ENCODE measurements at regions not wholly inside any gene's neighbourhood (a gene's known extent, or its start where the extent isn't known, plus 50 kb on each side); places are given as distances from the start of the nearest gene placed in this dataset.

GRCh38 chr18:22115573-22115972, 53.8 kb upstream of the GATA6 start:
- BruUV-seq (replicated peaks) = no TSS peak
- H3K4me1 ChIP-seq (ENCODE audit: control insufficient read depth, insufficient read depth, low read length) = no peaks in the 10 kb centered on the region
- CTCF ChIA-PET = no interaction called here
- no peaks in the 10 kb centered on the region for H3K27me3 ChIP-seq (ENCODE audit: control insufficient read depth, insufficient read depth, low read length)
- H3K9me3 ChIP-seq (ENCODE audit: control insufficient read depth, insufficient read depth, low read depth, low read length) = no peaks in the 10 kb centered on the region
- intact Hi-C loops (cut with micrococcal nuclease; ENCODE audit: unreplicated experiment) = no loop called here
- in situ Hi-C loops (cut with HindIII; ENCODE audit: low pct_unique_long_range_greater_than_20kb, low sequenced_read_pairs) = no loop called here
- no peak for ATAC-seq
- H3K4me3 ChIP-seq (ENCODE audit: low read depth in 2 of 2, low read length in 2 of 2) = no peak overlapping the region
- no peaks in the 10 kb centered on the region for H3K36me3 ChIP-seq (ENCODE audit: control insufficient read depth, insufficient read depth, low read length)
- H3K27ac ChIP-seq (ENCODE audit: low read length) = no peak overlapping the region
- POLR2A ChIA-PET = no interaction called here
- no peak for TF ChIP-seq SIN3A (IDR thresholded peaks at IDR 0.05; ENCODE audit: borderline replicate concordance, insufficient read depth, low read depth, low read length)
- TF ChIP-seq CTCF (IDR thresholded peaks at IDR 0.05) = no peak
- no peak for TF ChIP-seq REST (IDR thresholded peaks at IDR 0.05; ENCODE audit: insufficient read depth in 1 of 2, low read depth in 2 of 2, low read length in 1 of 2)
- no peak for TF ChIP-seq TCF7L2 (IDR thresholded peaks at IDR 0.05; ENCODE audit: low read depth, low read length)
- TF ChIP-seq POLR2AphosphoS5 (IDR thresholded peaks at IDR 0.05; ENCODE audit: low read depth, low read length) = no peak
- DNase-seq (ENCODE audit: low read depth, low spot score) = no peak

Measured in Panc1 (cell line).